SU-DHL-6 (cell line): ENCODE measurements at regions not wholly inside any gene's neighbourhood (a gene's known extent, or its start where the extent isn't known, plus 50 kb on each side); places are given as distances from the start of the nearest gene placed in this dataset.

Experiments used
- H2AFZ ChIP-seq: fragments of 200-600 bp; sonication (generic); 2 replicates; pipeline ENCODE4 v1.6.1; 2014; ENCODE audit warnings: low read depth, mild to moderate bottlenecking, moderate library complexity, mixed read lengths, antibody characterized with exemption, low read length; ENCODE audit not compliant: severe bottlenecking
- H3F3A ChIP-seq: fragments of 200-600 bp; shearing (Covaris generic); 2 replicates; pipeline ENCODE4 v1.6.0; 2016; ENCODE audit warnings: antibody characterized with exemption, mild to moderate bottlenecking; ENCODE audit not compliant: insufficient read depth
- H3K27ac ChIP-seq: fragments of 200-600 bp; sonication (generic); 2 replicates; pipeline ENCODE4 v1.5.1; 2016; ENCODE audit warnings: low read depth, mild to moderate bottlenecking, low read length, moderate library complexity, mixed read lengths
- H3K27me3 ChIP-seq: fragments of 200-600 bp; sonication (generic), shearing (Covaris generic); 2 replicates; pipeline ENCODE4 v1.6.0; 2014; ENCODE audit warnings: mild to moderate bottlenecking, low read length
- H3K36me3 ChIP-seq: fragments of 200-600 bp; sonication (generic); 2 replicates; pipeline ENCODE4 v1.6.1; 2014; ENCODE audit warnings: mild to moderate bottlenecking, low read length, mixed read lengths
- H3K4me2 ChIP-seq: fragments of 300-600, 200-600 bp; shearing (Covaris generic), sonication (generic); 2 replicates; pipeline ENCODE4 v1.6.0; 2014; ENCODE audit warnings: low read length, low read depth, mild to moderate bottlenecking; ENCODE audit not compliant: poor library complexity, severe bottlenecking
- H3K4me3 ChIP-seq: fragments of 200-600 bp; sonication (generic); 2 replicates; pipeline ENCODE4 v1.5.1; 2014; ENCODE audit warnings: antibody characterized with exemption, low read length, mild to moderate bottlenecking, mixed read lengths; ENCODE audit not compliant: insufficient read depth, poor library complexity, severe bottlenecking
- H3K79me2 ChIP-seq: fragments of 200-600 bp; sonication (generic); 2 replicates; pipeline ENCODE4 v1.6.1; 2014; ENCODE audit warnings: mild to moderate bottlenecking, low read length, moderate library complexity; ENCODE audit not compliant: insufficient read depth
- H3K9ac ChIP-seq: fragments of 200-600 bp; sonication (generic); 2 replicates; pipeline ENCODE4 v1.7.0; 2014; ENCODE audit warnings: mild to moderate bottlenecking, low read length
- H3K9me2 ChIP-seq: fragments of 200-600 bp; sonication (generic); replicated peaks from 2 replicates; pipeline ENCODE4 v1.6.1; 2014; ENCODE audit warnings: low read length; ENCODE audit not compliant: insufficient read depth
- H3K9me3 ChIP-seq: fragments of 200-600 bp; sonication (generic); 2 replicates; pipeline ENCODE4 v1.6.1; 2014; ENCODE audit warnings: low read length, mixed read lengths; ENCODE audit not compliant: insufficient read depth
- H4K20me1 ChIP-seq: fragments of 200-600 bp; sonication (generic); 2 replicates; pipeline ENCODE4 v1.6.1; 2014; ENCODE audit warnings: low read depth, mild to moderate bottlenecking, antibody characterized with exemption, low read length, moderate library complexity, mixed read lengths
- CTCF ChIP-seq: fragments of 200-600 bp; sonication (generic); IDR thresholded peaks from one replicate; pipeline ENCODE4 v1.5.1; 2017; ENCODE audit warnings: antibody characterized with exemption, mild to moderate bottlenecking, low read length, moderate library complexity; ENCODE audit not compliant: insufficient read depth, poor library complexity, severe bottlenecking
- EZH2phosphoT487 ChIP-seq: fragments of 200-600 bp; sonication (generic), shearing (Covaris generic); conservative IDR thresholded peaks from 2 replicates; pipeline ENCODE4 v1.6.1; 2018; ENCODE audit warnings: mild to moderate bottlenecking, antibody characterized with exemption, low read length, moderate library complexity, mixed read lengths

- H3K27ac ChIP-seq: no peak overlapping the region
- no peaks in the 10 kb centered on the region for H3K36me3 ChIP-seq
- no peak overlapping the region for H3K4me2 ChIP-seq
- H3K9ac ChIP-seq: no peak overlapping the region
- no peaks in the 10 kb centered on the region for H3F3A ChIP-seq
- TF ChIP-seq CTCF (no peak), EZH2phosphoT487 (no peak)
- no peaks in the 10 kb centered on the region for H4K20me1 ChIP-seq
- H3K27me3 ChIP-seq: no peaks in the 10 kb centered on the region
- no peak overlapping the region for H2AFZ ChIP-seq
- no peaks in the 10 kb centered on the region for H3K79me2 ChIP-seq
- H3K4me3 ChIP-seq: no peak overlapping the region
- H3K9me2 ChIP-seq: no peaks in the 10 kb centered on the region
- no peaks in the 10 kb centered on the region for H3K9me3 ChIP-seq
These were observed 111.7 kb upstream of the VEPH1 start for GRCh38 chr3:157614896-157615295.

GRCh38 chr3:157611536-157612076, 108.4 kb upstream of the VEPH1 start:
- no peaks in the 10 kb centered on the region for H3K27me3 ChIP-seq
- no peaks in the 10 kb centered on the region for H3K79me2 ChIP-seq
- H3K27ac ChIP-seq: no peak overlapping the region
- H3K4me3 ChIP-seq: no peak overlapping the region
- no peaks in the 10 kb centered on the region for H3F3A ChIP-seq
- no peaks in the 10 kb centered on the region for H4K20me1 ChIP-seq
- H3K36me3 ChIP-seq: no peaks in the 10 kb centered on the region
- H3K9ac ChIP-seq: no peak overlapping the region
- H3K4me2 ChIP-seq: no peak overlapping the region
- no peak overlapping the region for H2AFZ ChIP-seq
- H3K9me2 ChIP-seq: no peaks in the 10 kb centered on the region
- TF ChIP-seq EZH2phosphoT487 (no peak), CTCF (no peak)
- no peaks in the 10 kb centered on the region for H3K9me3 ChIP-seq

- Histone ChIP-seq H3K4me3 (no peak overlapping the region), H2AFZ (no peak overlapping the region), H3K27ac (no peak overlapping the region), H3K4me2 (no peak overlapping the region), H3K9ac (no peak overlapping the region), H3K27me3 (no peaks in the 10 kb centered on the region), H3K79me2 (no peaks in the 10 kb centered on the region), H3K9me3 (no peaks in the 10 kb centered on the region), H3F3A (no peaks in the 10 kb centered on the region), H3K9me2 (no peaks in the 10 kb centered on the region), H4K20me1 (no peaks in the 10 kb centered on the region), H3K36me3 (no peaks in the 10 kb centered on the region)
- no peak for TF ChIP-seq EZH2phosphoT487
- no peak for TF ChIP-seq CTCF
These were observed 107.8 kb upstream of the VEPH1 start for GRCh38 chr3:157610876-157611535.
